WTC11 (cell line): ENCODE measurements at regions not wholly inside any gene's neighbourhood (a gene's known extent, or its start where the extent isn't known, plus 50 kb on each side); places are given as distances from the start of the nearest gene placed in this dataset.

Experiments used
- ATAC-seq: fragments of 200-7000 bp; cut with Tn5 transposase; 2 replicates; pipeline ENCODE4 v1.10.0; 2021; ENCODE audit warnings: mild to moderate bottlenecking, moderate library complexity
- CTCF ChIA-PET: fragments of 300-600 bp; sonication (Branson Sonifier 250); formaldehyde crosslinking; loops from one replicate; lab custom pipeline; 2021; ENCODE audit warnings: antibody characterized with exemption; lab: Charles Lee
- POLR2A ChIA-PET: fragments of 350-600 bp; sonication (Branson Sonifier 250); formaldehyde crosslinking; loops from one replicate; lab custom pipeline; 2021; ENCODE audit warnings: antibody characterized with exemption; lab: Charles Lee
- DNase-seq: peaks from one replicate; pipeline ENCODE4 v3.0.0; 2021; ENCODE audit warnings: low spot score
- H3K27ac Mint-ChIP-seq: 2 replicates; pipeline ENCODE4 v1.8.0; 2021; ENCODE audit warnings: mixed read lengths
- H3K27me3 Mint-ChIP-seq: 2 replicates; pipeline ENCODE4 v1.8.0; 2021; ENCODE audit warnings: low read depth, mild to moderate bottlenecking, moderate library complexity, mixed read lengths
- H3K36me3 Mint-ChIP-seq: 2 replicates; pipeline ENCODE4 v1.8.0; 2021; ENCODE audit warnings: mixed read lengths
- H3K4me1 Mint-ChIP-seq: 2 replicates; pipeline ENCODE4 v1.8.0; 2022; ENCODE audit warnings: mixed read lengths
- H3K4me3 Mint-ChIP-seq: 2 replicates; pipeline ENCODE4 v1.8.0; 2021; ENCODE audit warnings: mild to moderate bottlenecking, moderate library complexity, mixed read lengths
- H3K9me3 Mint-ChIP-seq: 2 replicates; pipeline ENCODE4 v1.8.0; 2021; ENCODE audit warnings: mixed read lengths
- ARID4B ChIP-seq: sonication (generic); formaldehyde crosslinking; IDR thresholded peaks from 2 replicates; pipeline ENCODE4 v1.8.0; 2023; ENCODE audit warnings: missing genetic modification reagents, mild to moderate bottlenecking, borderline replicate concordance
- CREM ChIP-seq: sonication (generic); formaldehyde crosslinking; IDR thresholded peaks from 2 replicates; pipeline ENCODE4 v1.8.1; 2022; ENCODE audit warnings: mild to moderate bottlenecking, missing genetic modification reagents, moderate library complexity
- EMX1 ChIP-seq: fragments of 250-450 bp; sonication (Bioruptor Pico); IDR thresholded peaks from 2 replicates; pipeline ENCODE4 v1.8.0; 2021; ENCODE audit warnings: mild to moderate bottlenecking
- GRHL2 ChIP-seq: fragments of 250-450 bp; sonication (Bioruptor Pico); IDR thresholded peaks from 2 replicates; pipeline ENCODE4 v1.8.0; 2022; ENCODE audit warnings: mild to moderate bottlenecking, moderate library complexity; ENCODE audit not compliant: insufficient replicate concordance, severe bottlenecking
- HMGA2 ChIP-seq: fragments of 250-450 bp; sonication (Bioruptor Pico); IDR thresholded peaks from 2 replicates; pipeline ENCODE4 v1.4.0; 2021; ENCODE audit warnings: mild to moderate bottlenecking, moderate library complexity
- NFYB ChIP-seq: sonication (generic); formaldehyde crosslinking; conservative IDR thresholded peaks from 2 replicates; pipeline ENCODE4 v1.8.0; 2022; ENCODE audit warnings: low read depth, missing genetic modification reagents
- RELA ChIP-seq: sonication (generic); formaldehyde crosslinking; IDR thresholded peaks from 2 replicates; pipeline ENCODE4 v1.8.1; 2022; ENCODE audit warnings: missing genetic modification reagents, mild to moderate bottlenecking, borderline replicate concordance
- SOX15 ChIP-seq: fragments of 250-450 bp; sonication (Bioruptor Pico); IDR thresholded peaks from 2 replicates; pipeline ENCODE4 v1.9.0; 2021; ENCODE audit warnings: mild to moderate bottlenecking
- TCF7 ChIP-seq: sonication (generic); formaldehyde crosslinking; IDR thresholded peaks from 2 replicates; pipeline ENCODE4 v1.8.0; 2022; ENCODE audit warnings: mild to moderate bottlenecking, low read depth, missing genetic modification reagents, moderate library complexity
- TEAD4 ChIP-seq: sonication (generic); formaldehyde crosslinking; IDR thresholded peaks from 2 replicates; pipeline ENCODE4 v1.8.0; 2022; ENCODE audit warnings: mild to moderate bottlenecking, missing genetic modification reagents
- ZBTB43 ChIP-seq: sonication (generic); formaldehyde crosslinking; IDR thresholded peaks from 2 replicates; pipeline ENCODE4 v1.8.1; 2023; ENCODE audit warnings: mild to moderate bottlenecking, missing genetic modification reagents
- ZMAT4 ChIP-seq: fragments of 250-450 bp; sonication (Bioruptor Pico); IDR thresholded peaks from 2 replicates; pipeline ENCODE4 v1.9.0; 2021; ENCODE audit warnings: mild to moderate bottlenecking
- ZNF121 ChIP-seq: sonication (generic); formaldehyde crosslinking; IDR thresholded peaks from 2 replicates; pipeline ENCODE4 v1.8.0; 2023; ENCODE audit warnings: missing genetic modification reagents
- ZNF396 ChIP-seq: fragments of 250-450 bp; sonication (Bioruptor Pico); IDR thresholded peaks from 2 replicates; pipeline ENCODE4 v1.8.0; 2021; ENCODE audit warnings: mild to moderate bottlenecking, moderate library complexity, borderline replicate concordance
- ZNF512 ChIP-seq: sonication (generic); formaldehyde crosslinking; IDR thresholded peaks from 2 replicates; pipeline ENCODE4 v1.8.1; 2022; ENCODE audit warnings: missing genetic modification reagents, borderline replicate concordance
- TF ChIP-seq, protein P1 (sequence below): fragments of 200-600 bp; IDR thresholded peaks from 2 replicates; pipeline ENCODE4 v1.8.0; 2022; ENCODE audit warnings: antibody characterized with exemption
- TF ChIP-seq, protein P2 (sequence below): sonication (generic); formaldehyde crosslinking; IDR thresholded peaks from 2 replicates; pipeline ENCODE4 v1.8.0; 2022; ENCODE audit warnings: mild to moderate bottlenecking, missing genetic modification reagents
- TF ChIP-seq, protein P3 (sequence below): sonication (generic); formaldehyde crosslinking; IDR thresholded peaks from 2 replicates; pipeline ENCODE4 v1.8.1; 2023; ENCODE audit warnings: mild to moderate bottlenecking, missing genetic modification reagents, moderate library complexity
- TF ChIP-seq, protein P4 (sequence below): sonication (generic); formaldehyde crosslinking; conservative IDR thresholded peaks from 2 replicates; pipeline ENCODE4 v1.8.1; 2023; ENCODE audit warnings: mild to moderate bottlenecking, low read depth, missing genetic modification reagents, moderate library complexity

DNA sequence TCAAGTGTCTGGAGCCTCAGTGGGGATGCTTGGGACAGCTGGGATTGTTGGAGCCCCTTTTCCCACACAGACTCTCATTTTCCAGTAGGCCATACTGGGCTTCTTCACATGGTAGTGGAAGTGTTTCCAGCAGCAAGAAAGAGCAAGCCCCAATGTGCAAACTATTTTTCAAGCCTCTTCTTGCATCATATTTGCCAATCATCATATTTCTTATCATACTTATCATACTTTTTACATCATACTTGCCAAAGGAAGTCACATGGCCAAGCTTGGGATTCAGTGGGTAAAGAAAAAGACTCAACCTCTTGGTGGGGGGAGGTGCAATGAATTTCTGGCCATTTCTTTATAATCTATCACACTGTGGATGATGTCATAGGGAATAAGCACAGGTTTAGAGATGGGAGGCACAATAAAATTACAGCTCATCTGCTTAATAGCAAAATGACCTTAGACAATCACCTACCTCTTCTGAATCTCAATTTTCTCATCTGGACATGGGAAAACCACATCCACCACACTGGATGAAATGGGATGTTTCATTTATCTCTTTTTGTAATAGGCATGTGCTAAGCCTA is 174.2 kb downstream of the MID1IP1 start:
- POLR2A ChIA-PET, result no interaction called here
- no peaks in the 10 kb centered on the region for H3K9me3 Mint-ChIP-seq
- H3K4me3 Mint-ChIP-seq, result no peak overlapping the region
- DNase-seq (no peak), ATAC-seq (no peak)
- no peak overlapping the region for H3K27ac Mint-ChIP-seq
- H3K36me3 Mint-ChIP-seq, result no peaks in the 10 kb centered on the region
- no peaks in the 10 kb centered on the region for H3K27me3 Mint-ChIP-seq
- TF ChIP-seq SOX15 (CRISPR knock-in tag), result no peak
- no peak for TF ChIP-seq ZMAT4 (CRISPR knock-in tag)
- TF ChIP-seq, protein P1, sequence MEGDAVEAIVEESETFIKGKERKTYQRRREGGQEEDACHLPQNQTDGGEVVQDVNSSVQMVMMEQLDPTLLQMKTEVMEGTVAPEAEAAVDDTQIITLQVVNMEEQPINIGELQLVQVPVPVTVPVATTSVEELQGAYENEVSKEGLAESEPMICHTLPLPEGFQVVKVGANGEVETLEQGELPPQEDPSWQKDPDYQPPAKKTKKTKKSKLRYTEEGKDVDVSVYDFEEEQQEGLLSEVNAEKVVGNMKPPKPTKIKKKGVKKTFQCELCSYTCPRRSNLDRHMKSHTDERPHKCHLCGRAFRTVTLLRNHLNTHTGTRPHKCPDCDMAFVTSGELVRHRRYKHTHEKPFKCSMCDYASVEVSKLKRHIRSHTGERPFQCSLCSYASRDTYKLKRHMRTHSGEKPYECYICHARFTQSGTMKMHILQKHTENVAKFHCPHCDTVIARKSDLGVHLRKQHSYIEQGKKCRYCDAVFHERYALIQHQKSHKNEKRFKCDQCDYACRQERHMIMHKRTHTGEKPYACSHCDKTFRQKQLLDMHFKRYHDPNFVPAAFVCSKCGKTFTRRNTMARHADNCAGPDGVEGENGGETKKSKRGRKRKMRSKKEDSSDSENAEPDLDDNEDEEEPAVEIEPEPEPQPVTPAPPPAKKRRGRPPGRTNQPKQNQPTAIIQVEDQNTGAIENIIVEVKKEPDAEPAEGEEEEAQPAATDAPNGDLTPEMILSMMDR, result no peak
- TF ChIP-seq, protein P2, sequence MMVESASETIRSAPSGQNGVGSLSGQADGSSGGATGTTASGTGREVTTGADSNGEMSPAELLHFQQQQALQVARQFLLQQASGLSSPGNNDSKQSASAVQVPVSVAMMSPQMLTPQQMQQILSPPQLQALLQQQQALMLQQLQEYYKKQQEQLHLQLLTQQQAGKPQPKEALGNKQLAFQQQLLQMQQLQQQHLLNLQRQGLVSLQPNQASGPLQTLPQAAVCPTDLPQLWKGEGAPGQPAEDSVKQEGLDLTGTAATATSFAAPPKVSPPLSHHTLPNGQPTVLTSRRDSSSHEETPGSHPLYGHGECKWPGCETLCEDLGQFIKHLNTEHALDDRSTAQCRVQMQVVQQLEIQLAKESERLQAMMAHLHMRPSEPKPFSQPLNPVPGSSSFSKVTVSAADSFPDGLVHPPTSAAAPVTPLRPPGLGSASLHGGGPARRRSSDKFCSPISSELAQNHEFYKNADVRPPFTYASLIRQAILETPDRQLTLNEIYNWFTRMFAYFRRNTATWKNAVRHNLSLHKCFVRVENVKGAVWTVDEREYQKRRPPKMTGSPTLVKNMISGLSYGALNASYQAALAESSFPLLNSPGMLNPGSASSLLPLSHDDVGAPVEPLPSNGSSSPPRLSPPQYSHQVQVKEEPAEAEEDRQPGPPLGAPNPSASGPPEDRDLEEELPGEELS (CRISPR knock-in tag), result no peak
- TF ChIP-seq, all 79 proteins: peak for 0
- CTCF ChIA-PET, result no interaction called here
- no peaks in the 10 kb centered on the region for H3K4me1 Mint-ChIP-seq

GRCh38 chrX:38982370-38982769 is 181.1 kb downstream of the MID1IP1 start:
- peaks cover 29% of the 10 kb centered on the region for H3K4me1 Mint-ChIP-seq
- POLR2A ChIA-PET, result no interaction called here
- DNase-seq (no peak), ATAC-seq (no peak)
- no peak overlapping the region for H3K4me3 Mint-ChIP-seq
- CTCF ChIA-PET, result interaction anchor here (1.1 kb wide), 1 partner anchor 170 kb away, joined by 5 read pairs; no protein-coding TSS in a partner anchor
- H3K27me3 Mint-ChIP-seq, result no peaks in the 10 kb centered on the region
- no peak overlapping the region for H3K27ac Mint-ChIP-seq
- H3K36me3 Mint-ChIP-seq, result no peaks in the 10 kb centered on the region
- no peaks in the 10 kb centered on the region for H3K9me3 Mint-ChIP-seq
- TF ChIP-seq GRHL2 (CRISPR knock-in tag) (no peak), CREM (CRISPR knock-in tag) (no peak), HMGA2 (no peak), ZNF512 (no peak), EMX1 (no peak), TCF7 (CRISPR knock-in tag) (no peak), ARID4B (CRISPR knock-in tag) (no peak), NFYB (CRISPR knock-in tag) (no peak), ZNF396 (no peak), RELA (CRISPR knock-in tag) (no peak), ZMAT4 (CRISPR knock-in tag) (no peak), TEAD4 (no peak), ZBTB43 (CRISPR knock-in tag) (no peak), ZNF121 (CRISPR knock-in tag) (no peak)
- TF ChIP-seq, protein P3, sequence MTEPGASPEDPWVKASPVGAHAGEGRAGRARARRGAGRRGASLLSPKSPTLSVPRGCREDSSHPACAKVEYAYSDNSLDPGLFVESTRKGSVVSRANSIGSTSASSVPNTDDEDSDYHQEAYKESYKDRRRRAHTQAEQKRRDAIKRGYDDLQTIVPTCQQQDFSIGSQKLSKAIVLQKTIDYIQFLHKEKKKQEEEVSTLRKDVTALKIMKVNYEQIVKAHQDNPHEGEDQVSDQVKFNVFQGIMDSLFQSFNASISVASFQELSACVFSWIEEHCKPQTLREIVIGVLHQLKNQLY (CRISPR knock-in tag), result no peak
- TF ChIP-seq, protein P4, sequence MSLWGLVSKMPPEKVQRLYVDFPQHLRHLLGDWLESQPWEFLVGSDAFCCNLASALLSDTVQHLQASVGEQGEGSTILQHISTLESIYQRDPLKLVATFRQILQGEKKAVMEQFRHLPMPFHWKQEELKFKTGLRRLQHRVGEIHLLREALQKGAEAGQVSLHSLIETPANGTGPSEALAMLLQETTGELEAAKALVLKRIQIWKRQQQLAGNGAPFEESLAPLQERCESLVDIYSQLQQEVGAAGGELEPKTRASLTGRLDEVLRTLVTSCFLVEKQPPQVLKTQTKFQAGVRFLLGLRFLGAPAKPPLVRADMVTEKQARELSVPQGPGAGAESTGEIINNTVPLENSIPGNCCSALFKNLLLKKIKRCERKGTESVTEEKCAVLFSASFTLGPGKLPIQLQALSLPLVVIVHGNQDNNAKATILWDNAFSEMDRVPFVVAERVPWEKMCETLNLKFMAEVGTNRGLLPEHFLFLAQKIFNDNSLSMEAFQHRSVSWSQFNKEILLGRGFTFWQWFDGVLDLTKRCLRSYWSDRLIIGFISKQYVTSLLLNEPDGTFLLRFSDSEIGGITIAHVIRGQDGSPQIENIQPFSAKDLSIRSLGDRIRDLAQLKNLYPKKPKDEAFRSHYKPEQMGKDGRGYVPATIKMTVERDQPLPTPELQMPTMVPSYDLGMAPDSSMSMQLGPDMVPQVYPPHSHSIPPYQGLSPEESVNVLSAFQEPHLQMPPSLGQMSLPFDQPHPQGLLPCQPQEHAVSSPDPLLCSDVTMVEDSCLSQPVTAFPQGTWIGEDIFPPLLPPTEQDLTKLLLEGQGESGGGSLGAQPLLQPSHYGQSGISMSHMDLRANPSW (CRISPR knock-in tag), result no peak
